HG03135 (cell line): ENCODE measurements at regions not wholly inside any gene's neighbourhood (a gene's known extent, or its start where the extent isn't known, plus 50 kb on each side); places are given as distances from the start of the nearest gene placed in this dataset.
"Not testable (repeated sequence)": the region's sequence is repeated elsewhere in the genome, so short reads cannot be mapped to it uniquely, and the experiment has no call there.

Experiments used
- ATAC-seq: cut with Tn5 transposase; IDR thresholded peaks from one replicate; pipeline ENCODE4 v1.9.1; 2021; ENCODE audit warnings: mild to moderate bottlenecking, moderate library complexity; ENCODE audit not compliant: unreplicated experiment

DNA sequence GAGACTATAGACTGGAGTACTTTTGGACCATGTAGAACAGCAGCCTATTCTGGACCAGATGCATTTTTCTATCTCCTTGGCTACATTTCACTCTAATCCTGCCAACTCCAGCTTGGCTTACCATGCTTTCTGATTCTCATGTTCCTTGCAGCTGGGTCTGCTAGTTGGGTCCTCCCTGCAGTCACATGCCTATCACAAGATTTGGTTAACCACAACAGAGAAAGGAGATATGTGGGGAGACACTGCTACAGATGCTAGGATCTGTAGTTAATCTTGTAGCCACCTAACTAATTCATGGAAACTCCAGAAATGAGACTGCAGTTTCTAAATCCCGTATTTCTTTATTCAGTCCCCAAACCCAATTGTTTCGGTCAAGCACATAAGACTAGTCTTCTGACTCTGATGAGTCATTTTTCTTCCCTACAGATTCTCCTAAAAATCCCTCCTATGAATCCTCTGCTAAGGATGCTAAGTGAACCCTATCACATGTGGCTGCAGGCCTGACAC lies 410.6 kb downstream of the DAD1 start:
- ATAC-seq = no peak

DNA sequence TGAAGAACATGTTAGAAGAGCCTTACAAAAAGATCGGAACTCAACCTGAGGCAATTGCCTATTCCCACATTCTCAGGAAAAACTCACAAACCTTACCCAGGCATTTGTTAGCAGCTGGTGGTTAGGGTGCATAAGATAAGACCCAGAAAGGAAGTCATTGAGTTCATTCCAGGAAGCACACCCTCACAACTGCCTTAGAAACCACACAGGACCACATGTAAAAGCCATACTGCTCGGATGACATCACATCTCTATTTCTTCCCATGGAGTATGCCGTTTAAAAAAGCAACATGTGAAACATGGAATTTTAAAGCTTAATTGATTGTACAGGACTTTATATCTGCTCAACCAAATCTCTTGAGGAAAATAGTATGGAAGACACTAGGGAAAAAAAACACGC lies 411.2 kb downstream of the DAD1 start:
- ATAC-seq = peak; percentile 54

DNA sequence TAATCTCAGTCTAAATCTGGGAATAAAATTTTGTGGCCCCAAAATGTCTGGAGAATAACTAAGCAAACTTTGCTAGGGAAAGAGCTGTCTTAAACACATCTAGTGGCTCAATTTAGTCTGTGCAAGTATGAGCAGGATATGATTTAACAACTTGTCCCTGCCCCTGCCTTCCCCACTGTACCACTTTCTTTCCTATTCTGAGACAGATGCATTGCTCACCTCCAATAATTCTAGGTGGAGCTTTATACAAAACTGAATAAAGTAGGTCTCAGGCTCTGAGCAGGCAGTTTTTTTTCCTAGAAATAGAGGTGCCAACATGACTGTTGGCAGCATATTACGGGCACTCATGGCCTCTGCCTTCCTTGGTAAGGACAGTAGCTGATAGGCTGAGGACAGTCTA lies 412.1 kb downstream of the DAD1 start:
- ATAC-seq = no peak

DNA sequence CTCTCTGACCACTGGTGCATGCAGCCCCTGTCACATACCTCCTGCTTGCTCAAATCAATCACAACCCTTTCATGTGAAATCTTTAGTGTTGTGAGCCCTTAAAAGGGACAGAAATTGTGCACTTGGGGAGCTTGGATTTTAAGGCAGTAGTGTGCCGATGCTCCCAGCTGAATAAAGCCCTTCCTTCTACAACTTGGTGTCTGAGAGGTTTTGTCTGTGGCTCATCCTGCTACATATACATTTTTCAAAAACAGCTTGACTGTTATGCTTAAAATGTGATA lies 413.8 kb downstream of the DAD1 start:
- not testable (repeated sequence) for ATAC-seq

DNA sequence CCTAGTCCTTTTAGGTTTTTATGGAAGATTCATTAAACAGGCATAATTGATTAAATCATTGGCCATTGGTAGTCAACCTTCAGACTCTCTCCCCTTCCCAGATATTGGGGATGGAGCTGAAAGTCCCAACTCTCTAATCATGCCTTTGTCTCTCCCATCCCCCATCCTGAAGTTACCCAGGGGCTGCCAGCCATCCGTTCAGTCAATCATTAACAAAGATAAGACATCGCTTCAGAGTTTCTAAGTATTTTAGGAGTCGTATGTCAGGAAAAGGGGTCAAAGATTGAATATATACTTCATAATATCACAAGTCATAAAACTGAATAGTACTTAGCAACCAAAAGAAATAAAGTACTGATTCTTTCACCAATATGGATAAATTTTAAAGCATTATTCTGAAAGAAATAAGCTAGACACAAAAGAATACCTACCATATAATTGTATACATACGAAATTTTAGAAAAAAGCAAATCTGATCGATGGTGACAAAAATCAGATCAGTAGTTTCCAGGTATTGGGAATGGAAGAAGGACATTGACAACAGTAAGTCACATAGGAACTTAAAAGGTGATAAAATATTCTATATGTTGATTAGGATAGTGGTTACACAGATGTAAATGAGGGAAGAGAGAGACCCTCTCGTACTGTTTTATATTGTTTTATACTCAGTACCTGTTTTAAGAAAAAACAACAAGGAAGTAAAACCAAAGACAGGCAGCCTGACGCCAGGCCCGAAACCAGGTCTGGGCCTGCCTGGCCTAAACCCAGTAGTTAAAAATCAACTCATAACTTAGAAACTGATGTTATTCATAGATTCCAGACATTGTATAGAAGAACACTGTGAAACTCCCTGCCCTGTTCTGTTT lies 414.4 kb downstream of the DAD1 start:
- ATAC-seq = no peak

DNA sequence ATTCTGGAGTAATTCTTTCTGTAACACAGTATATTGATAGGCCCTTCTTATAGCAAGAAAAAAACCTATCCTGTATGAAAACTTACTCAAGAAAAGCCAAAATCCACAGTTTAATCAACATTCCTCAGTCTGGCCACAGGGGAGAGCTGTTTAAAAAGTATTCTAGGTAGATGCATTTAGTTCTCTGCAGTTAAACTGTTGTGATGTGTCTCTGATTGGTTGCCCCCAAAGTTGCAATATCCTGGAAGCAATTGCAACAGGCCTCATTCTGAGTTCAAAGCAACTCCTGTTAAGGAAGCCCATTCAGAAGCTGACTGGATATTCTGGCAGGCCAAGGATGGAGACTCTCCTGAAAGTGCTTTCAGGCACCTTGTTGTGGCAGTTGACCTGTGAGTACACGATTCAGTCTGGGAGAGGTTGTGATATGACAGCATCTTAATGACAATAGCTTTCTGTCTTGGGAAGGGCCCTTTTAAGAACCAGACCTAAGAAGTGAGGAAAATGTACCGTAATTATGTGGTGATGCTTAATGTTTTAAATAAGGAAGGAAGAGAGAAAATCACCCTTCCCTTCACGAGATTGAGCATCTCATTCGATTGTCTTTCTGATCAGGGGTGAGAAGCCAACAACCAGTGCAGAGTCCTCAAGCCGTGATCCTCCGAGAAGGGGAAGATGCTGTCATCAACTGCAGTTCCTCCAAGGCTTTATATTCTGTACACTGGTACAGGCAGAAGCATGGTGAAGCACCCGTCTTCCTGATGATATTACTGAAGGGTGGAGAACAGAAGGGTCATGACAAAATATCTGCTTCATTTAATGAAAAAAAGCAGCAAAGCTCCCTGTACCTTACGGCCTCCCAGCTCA lies 420.7 kb downstream of the DAD1 start:
- no peak for ATAC-seq

DNA sequence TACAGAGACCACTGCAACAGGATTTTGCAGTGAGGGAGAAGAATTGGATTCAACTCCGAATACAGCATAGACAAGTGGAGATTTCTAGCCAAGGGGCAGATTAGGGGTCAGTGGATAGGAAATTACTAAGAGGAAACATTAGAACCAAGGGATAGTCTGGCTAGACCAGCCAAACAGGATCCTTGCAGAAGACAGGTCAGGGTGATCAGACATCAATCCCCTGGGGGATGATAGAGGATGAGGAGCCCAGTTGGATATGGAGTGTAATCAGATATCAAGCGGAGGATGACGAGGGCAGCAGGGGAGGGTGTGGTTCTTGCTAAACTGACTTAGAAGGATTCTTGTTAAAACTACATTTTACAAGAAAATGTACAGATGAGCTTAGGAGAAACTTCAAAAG lies 424.4 kb downstream of the DAD1 start:
- ATAC-seq = no peak

DNA sequence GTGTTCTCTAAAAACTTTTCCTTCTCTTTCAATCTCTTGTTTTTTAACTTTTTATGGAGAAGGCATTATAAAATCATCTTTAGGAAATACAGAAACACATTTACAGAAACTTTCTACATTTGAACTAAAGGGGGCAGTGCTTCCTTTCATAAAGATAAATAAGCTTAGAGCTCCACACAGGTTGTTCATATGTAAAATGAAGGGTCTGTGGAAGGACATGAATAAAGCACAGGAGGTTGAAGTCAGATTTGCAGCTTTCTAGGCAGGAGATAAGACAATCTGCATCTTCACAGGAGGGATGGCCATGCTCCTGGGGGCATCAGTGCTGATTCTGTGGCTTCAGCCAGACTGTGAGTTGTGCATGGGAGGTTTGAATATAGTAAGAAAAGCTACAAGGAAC lies 426.0 kb downstream of the DAD1 start:
- ATAC-seq = no peak

DNA sequence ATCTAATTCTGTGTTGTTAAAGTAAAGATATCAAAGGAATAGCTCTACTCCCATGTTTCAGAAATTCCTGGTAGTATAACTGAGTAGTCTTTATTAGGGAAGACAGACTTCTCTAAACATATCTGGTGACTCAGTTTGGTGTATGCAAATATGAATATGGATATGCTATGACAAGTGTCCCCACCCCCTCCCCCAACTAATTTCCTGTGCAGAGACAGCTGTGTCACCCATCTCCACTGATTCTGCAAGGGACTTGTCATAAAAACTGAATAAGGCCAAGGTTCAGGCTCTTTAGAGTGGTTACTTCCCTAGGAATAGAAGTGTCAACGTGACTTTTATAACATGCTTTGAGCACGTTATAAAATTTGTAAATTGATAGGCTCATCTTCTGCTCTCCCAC lies 429.1 kb downstream of the DAD1 start:
- no peak for ATAC-seq

DNA sequence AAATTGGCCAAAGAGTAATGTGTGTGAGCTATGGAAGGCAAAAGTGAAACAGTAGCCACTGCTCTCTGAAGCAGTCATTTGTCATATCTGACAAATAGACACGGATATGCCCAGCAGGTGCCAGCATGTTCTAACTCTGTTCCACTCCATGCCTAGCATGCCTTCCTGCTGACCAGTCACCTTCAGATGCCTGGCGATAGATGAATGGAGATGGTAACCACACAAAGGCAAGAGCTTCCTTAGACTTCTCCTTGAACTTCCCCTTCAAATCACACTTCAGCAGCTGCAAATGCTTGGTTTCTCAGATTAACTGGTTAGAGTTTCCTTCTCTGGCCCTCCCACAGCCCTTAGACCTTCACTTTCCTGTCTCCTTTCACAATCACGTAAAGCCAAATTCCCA lies 429.9 kb downstream of the DAD1 start:
- ATAC-seq = no peak

DNA sequence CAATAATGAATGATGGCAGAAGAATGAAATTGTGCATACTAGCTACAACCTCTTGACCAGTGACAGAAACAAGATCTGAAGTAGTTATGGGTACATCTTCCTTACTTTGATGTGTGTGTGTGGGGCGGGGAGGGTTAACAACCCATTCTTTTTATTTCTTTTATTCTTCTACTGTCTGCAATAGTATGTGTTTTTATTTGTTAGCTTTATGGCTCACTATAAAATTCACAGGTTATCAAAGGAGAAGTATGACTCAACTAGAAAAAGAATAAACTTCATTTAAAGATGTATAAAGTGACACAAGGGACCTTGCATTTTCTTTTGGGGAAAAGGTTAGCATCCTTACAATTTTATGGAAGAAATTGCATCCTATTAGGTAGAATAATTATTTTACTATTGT lies 430.5 kb downstream of the DAD1 start:
- ATAC-seq = no peak

DNA sequence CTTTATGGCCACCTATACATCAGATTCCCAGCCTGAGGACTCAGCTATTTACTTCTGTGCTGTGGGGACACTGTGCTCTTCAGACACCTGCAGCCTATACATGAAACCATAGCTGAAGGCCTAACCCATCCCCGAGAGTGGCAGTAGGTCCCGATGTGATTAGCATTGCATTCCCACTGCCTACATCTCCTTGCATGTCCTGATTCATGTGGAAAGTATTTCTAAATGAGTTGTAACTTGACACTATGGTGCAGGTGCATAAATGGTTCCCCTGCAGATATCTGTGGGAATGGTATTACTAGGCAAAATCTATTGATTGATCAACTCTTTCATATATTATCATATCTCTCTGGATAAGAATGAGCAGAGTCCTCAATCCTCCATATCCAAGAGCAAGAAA lies 433.5 kb downstream of the DAD1 start:
- ATAC-seq = no peak

DNA sequence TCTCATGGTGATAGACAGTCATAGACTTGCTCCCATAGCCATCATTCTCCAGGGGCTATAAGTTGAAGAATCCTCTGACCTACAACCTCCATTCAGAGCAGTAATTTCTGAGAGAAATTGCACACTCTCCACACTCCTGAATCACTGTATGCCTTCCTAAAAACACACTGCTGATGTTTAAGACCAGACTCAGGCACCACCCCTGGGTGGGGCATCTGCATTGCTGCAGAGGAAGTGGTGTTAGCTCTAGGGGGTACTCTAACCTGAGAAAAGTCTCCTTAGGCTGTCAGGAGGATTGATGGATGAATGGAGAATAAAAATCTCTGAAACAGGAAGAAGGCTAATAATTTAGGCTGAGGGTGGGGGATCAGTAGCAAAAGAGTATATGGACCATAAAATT lies 436.1 kb downstream of the DAD1 start:
- ATAC-seq = no peak

DNA sequence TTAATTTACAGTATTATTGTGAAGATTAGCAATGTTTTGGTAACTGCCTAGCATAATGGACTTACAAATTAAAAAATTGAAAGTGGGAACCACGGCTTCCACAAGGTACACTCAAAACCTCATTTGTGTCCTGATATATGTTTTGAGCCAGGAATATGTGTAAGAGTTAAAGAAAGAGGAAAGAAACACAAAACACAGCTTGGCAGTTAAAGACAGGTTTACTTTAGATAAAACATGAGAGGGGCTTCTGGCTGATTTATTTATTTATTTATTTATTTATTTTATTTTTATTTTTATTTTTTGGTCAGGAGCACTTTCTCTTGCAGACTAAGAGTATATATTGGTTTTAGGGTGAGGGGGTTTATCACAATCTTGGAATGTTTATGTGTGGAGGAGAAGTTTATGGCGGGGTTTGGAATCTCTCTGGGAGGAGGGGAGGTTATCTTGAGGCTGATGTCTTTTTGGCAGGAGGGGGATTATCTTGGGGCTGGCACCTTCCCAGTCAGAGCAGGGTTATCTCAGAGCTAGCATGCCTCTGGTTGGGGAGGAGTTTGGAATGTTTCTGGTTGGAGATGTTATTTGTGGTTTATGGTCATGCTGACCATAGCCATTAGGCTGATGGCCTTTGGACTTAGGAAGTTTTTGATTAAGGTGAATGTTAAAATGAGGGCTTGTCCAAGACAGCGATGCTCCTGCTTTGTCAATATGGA lies 436.7 kb downstream of the DAD1 start:
- no peak for ATAC-seq

DNA sequence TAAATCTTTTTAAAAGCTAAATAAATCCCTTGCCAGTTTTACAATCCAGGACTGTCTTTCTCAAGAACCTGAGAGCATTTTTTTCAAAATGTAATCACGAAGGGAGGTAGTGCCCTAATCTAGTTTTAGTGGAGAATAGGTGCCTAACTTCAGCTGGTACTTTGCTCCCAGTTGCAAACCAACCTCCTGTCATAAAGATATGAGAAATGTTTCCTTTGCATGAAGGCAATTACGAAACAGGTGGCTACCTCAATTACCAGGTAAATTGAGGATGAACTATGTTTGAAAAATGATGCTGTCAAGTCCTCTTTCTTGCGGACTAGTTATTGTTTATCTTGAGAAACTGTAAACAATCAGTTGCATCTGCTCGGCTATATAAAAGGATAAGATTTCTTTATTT lies 437.9 kb downstream of the DAD1 start:
- no peak for ATAC-seq

DNA sequence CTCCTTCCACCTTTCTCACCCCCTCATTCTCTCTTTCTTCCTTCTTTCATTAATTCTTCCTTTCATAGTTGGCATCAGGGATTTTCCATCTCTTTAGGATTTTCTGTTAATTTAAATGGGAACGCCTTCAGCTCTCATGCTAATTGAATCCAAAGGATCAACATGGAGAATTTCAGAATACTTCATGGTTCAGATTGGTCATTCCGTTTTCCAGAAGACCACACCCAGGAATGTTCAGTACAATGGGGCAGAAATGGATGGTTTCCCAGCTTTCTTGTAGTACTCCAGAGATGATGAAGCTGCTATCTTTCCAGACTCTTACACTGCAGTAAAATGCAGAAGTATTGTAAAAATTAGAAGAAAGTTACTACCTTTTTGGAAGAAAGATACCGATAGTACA lies 440.0 kb downstream of the DAD1 start:
- ATAC-seq = no peak

DNA sequence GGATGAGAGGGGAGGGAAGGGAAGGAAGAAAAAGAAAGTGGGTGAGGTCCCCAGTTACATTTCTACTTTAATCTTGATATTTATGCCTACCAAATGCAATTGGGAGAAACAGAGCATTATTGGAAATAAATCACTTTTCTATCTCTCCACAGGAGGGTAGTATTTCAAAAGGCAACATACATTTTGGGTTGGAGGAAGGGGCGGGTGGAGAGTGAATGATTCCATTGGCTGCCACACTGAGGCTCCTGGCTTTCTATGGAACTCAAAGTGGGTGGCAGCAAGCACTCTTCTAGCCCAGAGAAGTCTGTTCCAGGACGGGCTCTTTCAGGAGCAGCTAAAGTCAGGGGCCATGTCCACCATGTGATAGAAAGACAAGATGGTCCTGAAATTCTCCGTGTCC lies 441.3 kb downstream of the DAD1 start:
- ATAC-seq = no peak

DNA sequence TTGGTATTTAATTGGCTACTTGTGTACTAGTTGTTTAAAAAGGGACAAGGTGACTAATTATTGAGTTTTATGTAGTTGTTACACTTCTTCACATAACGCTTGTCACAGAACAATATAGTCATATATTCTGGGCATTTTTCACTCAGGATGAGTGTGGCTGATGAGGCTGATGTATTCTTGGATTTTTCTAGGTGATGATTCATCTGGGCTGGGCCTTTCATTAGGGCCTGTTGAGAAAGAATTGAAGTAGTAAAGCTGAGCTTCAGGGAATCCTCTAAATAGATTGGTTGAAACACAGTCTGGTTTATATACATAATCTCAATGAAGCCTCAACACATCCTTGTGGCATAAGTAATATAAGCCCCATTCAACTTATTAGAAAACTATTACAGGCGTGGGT lies 445.7 kb downstream of the DAD1 start:
- no peak for ATAC-seq

DNA sequence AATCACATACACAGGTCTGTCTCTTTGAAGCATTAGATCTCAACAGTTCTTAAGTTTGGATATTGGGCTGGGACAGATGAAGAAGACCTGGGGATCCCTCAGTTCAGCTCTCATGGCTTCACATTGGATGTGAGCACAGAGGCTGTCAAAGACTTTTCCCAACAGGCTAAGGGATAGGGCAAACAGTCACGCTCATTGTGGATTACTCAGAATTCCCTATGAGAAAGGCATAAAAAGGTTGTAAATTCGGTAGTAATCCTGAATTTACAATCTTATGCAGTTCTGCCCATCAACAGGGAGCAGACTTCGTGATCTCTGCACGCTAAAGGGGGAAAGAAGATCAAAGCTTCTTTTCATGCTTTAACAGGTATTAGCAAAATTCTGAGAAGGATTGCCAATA lies 448.4 kb downstream of the DAD1 start:
- ATAC-seq = no peak

DNA sequence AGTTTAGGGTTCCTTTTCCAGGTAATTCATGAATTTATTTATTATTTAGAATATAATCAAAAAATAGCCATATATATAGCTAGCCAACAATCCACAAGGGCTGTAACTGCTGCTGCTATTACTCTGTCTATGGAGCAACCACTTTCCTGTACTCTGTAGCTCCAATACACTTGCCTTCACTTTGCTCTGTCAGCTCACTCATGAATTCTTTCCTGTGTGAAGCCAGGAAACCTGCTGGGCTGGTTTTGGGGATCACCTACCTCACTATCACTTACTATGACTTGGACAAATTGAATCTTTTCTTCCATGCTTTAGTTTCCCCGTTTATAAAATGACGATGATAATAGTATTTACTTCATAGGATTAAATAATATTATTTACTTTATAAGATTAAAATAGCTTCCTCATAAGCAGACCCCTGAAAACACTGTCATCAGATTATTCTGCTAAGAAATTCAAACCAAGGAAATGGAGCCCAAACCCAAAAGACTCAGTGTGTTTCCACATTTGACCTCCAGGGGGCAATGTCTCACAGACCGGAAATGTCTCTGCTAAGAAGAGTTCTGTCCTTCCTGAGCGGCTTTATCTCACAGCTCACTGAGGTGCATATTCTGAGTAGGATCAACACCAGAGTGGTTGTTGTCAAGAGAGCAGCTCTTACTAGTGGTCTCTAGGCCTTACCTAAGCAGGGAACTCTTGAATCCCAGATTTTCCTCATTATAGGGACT lies 457.1 kb downstream of the DAD1 start:
- ATAC-seq = no peak

DNA sequence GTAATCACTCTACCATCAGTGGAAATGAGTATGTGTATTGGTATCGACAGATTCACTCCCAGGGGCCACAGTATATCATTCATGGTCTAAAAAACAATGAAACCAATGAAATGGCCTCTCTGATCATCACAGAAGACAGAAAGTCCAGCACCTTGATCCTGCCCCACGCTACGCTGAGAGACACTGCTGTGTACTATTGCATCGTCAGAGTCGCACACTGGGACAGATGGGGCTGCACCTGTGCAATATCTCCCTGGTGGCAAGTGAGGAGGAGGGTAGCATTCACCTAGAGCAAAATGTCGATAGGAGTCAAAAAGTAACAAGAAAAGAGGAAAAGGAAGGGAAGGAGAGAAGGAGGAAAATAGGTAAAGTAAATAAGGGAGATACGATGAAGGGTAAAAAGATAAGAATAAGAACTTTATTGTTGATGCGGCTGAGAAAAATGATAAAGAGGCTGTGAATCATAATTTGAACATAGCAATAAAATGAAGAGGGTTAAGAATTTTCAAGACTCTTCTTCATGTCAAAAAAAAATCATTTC lies 450.5 kb upstream of the OR4E1 start:
- ATAC-seq = no peak
